Fibroblast of the aortic adventitia (primary cell): ENCODE measurements at regions not wholly inside any gene's neighbourhood (a gene's known extent, or its start where the extent isn't known, plus 50 kb on each side); places are given as distances from the start of the nearest gene placed in this dataset.

Experiments
- DNase-seq: peaks from one replicate; pipeline ENCODE4 v3.0.0-alpha.2; 2010; ENCODE audit warnings: low read depth
- H3K4me3 ChIP-seq: 2 replicates; pipeline ENCODE4 v1.5.1; 2011; ENCODE audit warnings: low read depth, mild to moderate bottlenecking, control low read depth, low read length, moderate library complexity
- CTCF ChIP-seq: IDR thresholded peaks from 2 replicates; pipeline ENCODE4 v1.5.1; 2011; ENCODE audit warnings: mild to moderate bottlenecking, low read length, control low read depth, inconsistent platforms; ENCODE audit not compliant: insufficient read depth

- DNase-seq, result no peak
- H3K4me3 ChIP-seq, result no peak overlapping the region
- TF ChIP-seq CTCF, result no peak
Observed at GRCh38 chr10:108260383-108260906, 1095.9 kb upstream of the SORCS1 start.

GRCh38 chr10:108254089-108254488 is 1089.6 kb upstream of the SORCS1 start:
- no peak for DNase-seq
- H3K4me3 ChIP-seq, result no peak overlapping the region
- no peak for TF ChIP-seq CTCF

- no peak for TF ChIP-seq CTCF
- no peak overlapping the region for H3K4me3 ChIP-seq
- DNase-seq, result no peak
Observed at GRCh38 chr10:108252771-108253170, 1088.3 kb upstream of the SORCS1 start.

- H3K4me3 ChIP-seq, result no peak overlapping the region
- TF ChIP-seq CTCF, result no peak
- DNase-seq, result peak; percentile 5
Observed at GRCh38 chr10:108250936-108251620, 1086.6 kb upstream of the SORCS1 start.

- TF ChIP-seq CTCF, result no peak
- no peak for DNase-seq
- H3K4me3 ChIP-seq, result no peak overlapping the region
Observed at GRCh38 chr10:108249940-108250339, 1085.4 kb upstream of the SORCS1 start.

GRCh38 chr10:108244443-108245228 is 1080.1 kb upstream of the SORCS1 start:
- no peak overlapping the region for H3K4me3 ChIP-seq
- DNase-seq, result no peak
- no peak for TF ChIP-seq CTCF
